IMR-90 (cell line): ENCODE measurements at regions not wholly inside any gene's neighbourhood (a gene's known extent, or its start where the extent isn't known, plus 50 kb on each side); places are given as distances from the start of the nearest gene placed in this dataset.

Experiments
- ATAC-seq: fragments of 200-7000 bp; cut with Tn5 transposase; 2 replicates; pipeline ENCODE4 v1.9.1; 2020; ENCODE audit warnings: low read depth, mild to moderate bottlenecking, moderate library complexity
- BruUV-seq: library from RNA; stranded (reverse); fragments of 400-500 nt; replicated peaks from 2 replicates; lab custom pipeline; 2021; lab: Mats Ljungman, UMichigan
- CTCF ChIA-PET: fragments of 300-600 bp; formaldehyde crosslinking; extraction: SDS; loops from one replicate; lab custom pipeline; 2021; ENCODE audit warnings: antibody characterized with exemption; lab: Yijun Ruan, JAX
- POLR2A ChIA-PET: fragments of 300-600 bp; sonication (Branson Sonifier 250); formaldehyde crosslinking; loops from one replicate; lab custom pipeline; 2022; ENCODE audit warnings: antibody characterized with exemption; ENCODE audit not compliant: unreplicated experiment; lab: Charles Lee
- DNase-seq: peaks from one replicate; pipeline ENCODE4 v3.0.0; 2013
- H2AFZ ChIP-seq: replicated peaks from 2 replicates; pipeline ENCODE3; 2013; ENCODE audit warnings: low read length, mild to moderate bottlenecking; ENCODE audit not compliant: poor library complexity
- H2AK5ac ChIP-seq: 2 replicates; pipeline ENCODE4 v1.6.1; 2013; ENCODE audit warnings: low read depth, low read length, inconsistent platforms
- H2AK9ac ChIP-seq: replicated peaks from 2 replicates; pipeline ENCODE3; 2013; ENCODE audit warnings: mild to moderate bottlenecking, low read depth, low read length, moderate library complexity; ENCODE audit not compliant: poor library complexity
- H2BK120ac ChIP-seq: 2 replicates; pipeline ENCODE4 v1.6.1; 2013; ENCODE audit warnings: low read depth, low read length, inconsistent platforms
- H2BK15ac ChIP-seq: 3 replicates; pipeline ENCODE4 v1.6.1; 2013; ENCODE audit warnings: low read depth, low read length, inconsistent platforms
- H2BK20ac ChIP-seq: 2 replicates; pipeline ENCODE4 v1.6.1; 2013; ENCODE audit warnings: low read depth, mild to moderate bottlenecking, inconsistent platforms, low read length, moderate library complexity
- H2BK5ac ChIP-seq: 2 replicates; pipeline ENCODE4 v1.6.1; 2013; ENCODE audit warnings: mild to moderate bottlenecking, low read depth, low read length, inconsistent platforms; ENCODE audit not compliant: poor library complexity, severe bottlenecking
- H3K14ac ChIP-seq: replicated peaks from 2 replicates; pipeline ENCODE4 v1.6.1; 2013; ENCODE audit warnings: low read depth, low read length, inconsistent platforms
- H3K18ac ChIP-seq: 2 replicates; pipeline ENCODE4 v1.6.1; 2013; ENCODE audit warnings: low read depth, low read length, control low read depth
- H3K23ac ChIP-seq: 2 replicates; pipeline ENCODE4 v1.6.1; 2013; ENCODE audit warnings: low read depth, low read length, inconsistent platforms
- H3K27ac ChIP-seq: 2 replicates; pipeline ENCODE4 v1.5.1; 2013; ENCODE audit warnings: mild to moderate bottlenecking, control low read depth, low read length; ENCODE audit not compliant: insufficient read depth
- H3K27me3 ChIP-seq: 2 replicates; pipeline ENCODE4 v1.6.1; 2013; ENCODE audit warnings: low read length; ENCODE audit not compliant: control insufficient read depth, insufficient read depth
- H3K36me3 ChIP-seq: 2 replicates; pipeline ENCODE4 v1.6.1; 2013; ENCODE audit warnings: low read length, mixed read lengths; ENCODE audit not compliant: control insufficient read depth, insufficient read depth
- H3K4ac ChIP-seq: 2 replicates; pipeline ENCODE4 v1.6.1; 2013; ENCODE audit warnings: low read depth, low read length, inconsistent platforms
- H3K4me1 ChIP-seq: 2 replicates; pipeline ENCODE4 v1.6.1; 2013; ENCODE audit warnings: low read length, mixed read lengths; ENCODE audit not compliant: control insufficient read depth, insufficient read depth
- H3K4me2 ChIP-seq: 2 replicates; pipeline ENCODE4 v1.6.1; 2013; ENCODE audit warnings: low read depth, mild to moderate bottlenecking, control low read depth, low read length, moderate library complexity
- H3K4me3 ChIP-seq: 2 replicates; pipeline ENCODE4 v1.5.1; 2013; ENCODE audit warnings: low read depth, mild to moderate bottlenecking, control low read depth, low read length, moderate library complexity; ENCODE audit not compliant: insufficient read depth
- H3K56ac ChIP-seq: 2 replicates; pipeline ENCODE4 v1.6.1; 2013; ENCODE audit warnings: low read length, inconsistent platforms; ENCODE audit not compliant: insufficient read depth; ENCODE audit errors: extremely low read depth
- H3K79me1 ChIP-seq, 2 experiments: 2 replicates each; pipeline ENCODE4 v1.6.1; 2013; ENCODE audit warnings: low read length in 2 of 2, inconsistent platforms in 1 of 2, low read depth in 1 of 2
- H3K9ac ChIP-seq: 2 replicates; pipeline ENCODE4 v1.6.1; 2013; ENCODE audit warnings: low read depth, low read length, control low read depth
- H3K9me1 ChIP-seq: 2 replicates; pipeline ENCODE4 v1.6.1; 2013; ENCODE audit warnings: low read length, inconsistent platforms; ENCODE audit not compliant: insufficient read depth
- H3K9me3 ChIP-seq: 2 replicates; pipeline ENCODE4 v1.6.1; 2013; ENCODE audit warnings: low read length; ENCODE audit not compliant: control insufficient read depth, insufficient read depth
- H4K20me1 ChIP-seq: 2 replicates; pipeline ENCODE4 v1.6.1; 2013; ENCODE audit warnings: low read length, inconsistent platforms; ENCODE audit not compliant: insufficient read depth
- H4K5ac ChIP-seq: 2 replicates; pipeline ENCODE4 v1.6.1; 2013; ENCODE audit warnings: mild to moderate bottlenecking, low read depth, low read length, control low read depth
- H4K8ac ChIP-seq, 2 experiments: 2 replicates each; pipeline ENCODE4 v1.6.1; 2013; ENCODE audit warnings: low read depth in 2 of 2, low read length in 2 of 2, control low read depth in 1 of 2, inconsistent platforms in 1 of 2
- H4K91ac ChIP-seq: 2 replicates; pipeline ENCODE4 v1.6.1; 2013; ENCODE audit warnings: low read depth, low read length, inconsistent platforms; ENCODE audit not compliant: insufficient read depth
- BHLHE40 ChIP-seq: fragments of 150-350 bp; IDR thresholded peaks from 2 replicates; pipeline ENCODE4 v1.6.1; 2016; ENCODE audit warnings: mild to moderate bottlenecking, low read depth, low read length
- CEBPB ChIP-seq: IDR thresholded peaks from 2 replicates; pipeline ENCODE4 v1.6.1; 2012; ENCODE audit warnings: low read depth, low read length, improper control_type of control experiment
- CHD1 ChIP-seq: IDR thresholded peaks from 2 replicates; pipeline ENCODE4 v1.6.1; 2012; ENCODE audit warnings: low read depth, low read length, improper control_type of control experiment
- FOS ChIP-seq: fragments of 150-350 bp; IDR thresholded peaks from 2 replicates; pipeline ENCODE4 v1.6.1; 2016; ENCODE audit warnings: low read depth, low read length
- MAFK ChIP-seq: IDR thresholded peaks from 2 replicates; pipeline ENCODE4 v1.6.1; 2012; ENCODE audit warnings: low read depth, low read length, improper control_type of control experiment
- MAZ ChIP-seq: IDR thresholded peaks from 2 replicates; pipeline ENCODE4 v1.6.1; 2012; ENCODE audit warnings: low read depth, mild to moderate bottlenecking, low read length, improper control_type of control experiment, moderate library complexity, borderline replicate concordance
- MXI1 ChIP-seq: IDR thresholded peaks from 2 replicates; pipeline ENCODE4 v1.6.1; 2012; ENCODE audit warnings: low read depth, mild to moderate bottlenecking, low read length, moderate library complexity, borderline replicate concordance
- NFE2L2 ChIP-seq: fragments of 150-350 bp; IDR thresholded peaks from 2 replicates; pipeline ENCODE4 v1.6.1; 2016; ENCODE audit warnings: low read depth, mild to moderate bottlenecking, low read length
- POLR2A ChIP-seq: IDR thresholded peaks from 2 replicates; pipeline ENCODE4 v1.6.1; 2012; ENCODE audit warnings: mild to moderate bottlenecking, low read depth, low read length
- RCOR1 ChIP-seq: IDR thresholded peaks from 2 replicates; pipeline ENCODE4 v1.6.1; 2012; ENCODE audit warnings: mild to moderate bottlenecking, low read length, improper control_type of control experiment; ENCODE audit not compliant: insufficient replicate concordance
- RFX5 ChIP-seq: IDR thresholded peaks from 2 replicates; pipeline ENCODE4 v1.8.0; 2012; ENCODE audit warnings: low read depth, mild to moderate bottlenecking, low read length, moderate library complexity
- SMC3 ChIP-seq: fragments of 150-350 bp; IDR thresholded peaks from 2 replicates; pipeline ENCODE4 v1.6.1; 2016; ENCODE audit warnings: low read depth, mild to moderate bottlenecking, antibody characterized with exemption, low read length, moderate library complexity
- WGBS, 2 experiments: methylation state at CpG; one replicate each; pipeline versions ENCODE4 v1.1.5 to v1.1.7; 2013; ENCODE audit warnings: missing lambda C conversion rate in 2 of 2; ENCODE audit not compliant: insufficient read length in 1 of 2; ENCODE audit errors: extremely low coverage in 2 of 2; 5-methylcytosine and 5-hydroxymethylcytosine counted together
- dilution Hi-C: fragments of 300-500 bp; cut with HindIII; formaldehyde crosslinking; loops from one replicate; pipeline ENCODE4 v1.14.3; 2018; ENCODE audit warnings: low sequenced_read_pairs; ENCODE audit not compliant: unreplicated experiment
- in situ Hi-C: fragments of 300-500 bp; cut with MboI; formaldehyde crosslinking; loops from 3 replicates; pipeline ENCODE4 v1.14.3; 2019; ENCODE audit warnings: low sequenced_read_pairs, inconsistent platforms, mixed read lengths
- intact Hi-C: fragments of 100-400 bp; cut with micrococcal nuclease; formaldehyde crosslinking; loops from 2 replicates; pipeline ENCODE4 v1.10.0; 2022
- TF ChIP-seq, protein P1 (sequence below): fragments of 150-350 bp; IDR thresholded peaks from 2 replicates; pipeline ENCODE4 v1.6.1; 2017; ENCODE audit warnings: mild to moderate bottlenecking, antibody characterized with exemption, low read length, low read depth
- TF ChIP-seq, protein P2 (sequence below): conservative IDR thresholded peaks from 2 replicates; pipeline ENCODE4 v1.5.1; 2012; ENCODE audit warnings: mild to moderate bottlenecking, low read depth, low read length, improper control_type of control experiment
- TF ChIP-seq, protein P3 (sequence below): fragments of 150-350 bp; IDR thresholded peaks from 2 replicates; pipeline ENCODE4 v1.6.1; 2016; ENCODE audit warnings: low read depth, mild to moderate bottlenecking, low read length, moderate library complexity, borderline replicate concordance

DNA sequence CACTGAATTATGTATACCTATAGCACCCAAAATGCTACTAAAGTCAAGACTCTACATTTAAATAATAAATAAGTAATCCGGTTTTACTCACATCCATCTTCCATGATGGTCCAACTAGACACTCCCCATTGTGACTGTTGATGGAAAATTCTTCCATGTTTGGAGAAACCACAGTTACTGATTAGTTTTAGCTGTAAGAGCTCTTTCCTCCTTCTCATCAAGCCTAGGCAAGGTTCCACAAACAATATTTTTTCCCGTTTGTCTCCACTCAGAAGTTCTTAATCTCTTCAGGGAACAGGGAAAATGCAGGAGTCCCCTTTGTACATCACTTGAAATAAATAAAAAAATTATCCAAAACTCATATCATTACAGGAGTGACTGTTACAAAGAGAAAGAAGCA, 70.7 kb upstream of the EDNRB start:
- no peaks in the 10 kb centered on the region for H4K20me1 ChIP-seq
- H3K36me3 ChIP-seq, result no peaks in the 10 kb centered on the region
- H2AK9ac ChIP-seq, result no peak overlapping the region
- no peak overlapping the region for H2BK20ac ChIP-seq
- dilution Hi-C loops, result no loop called here
- H4K5ac ChIP-seq, result no peak overlapping the region
- no peaks in the 10 kb centered on the region for H3K9me1 ChIP-seq
- H3K27ac ChIP-seq, result no peak overlapping the region
- no peaks in the 10 kb centered on the region for H3K4me1 ChIP-seq
- H2AK5ac ChIP-seq, result no peak overlapping the region
- no peak overlapping the region for H3K14ac ChIP-seq
- H2BK15ac ChIP-seq, result no peak overlapping the region
- H3K4ac ChIP-seq, result no peak overlapping the region
- TF ChIP-seq RCOR1 (no peak), POLR2A (no peak), CHD1 (no peak), MAFK (no peak), MAZ (no peak), CEBPB (no peak), MXI1 (no peak), SMC3 (no peak), NFE2L2 (no peak), BHLHE40 (no peak), RFX5 (no peak), FOS (no peak)
- TF ChIP-seq, protein P1, sequence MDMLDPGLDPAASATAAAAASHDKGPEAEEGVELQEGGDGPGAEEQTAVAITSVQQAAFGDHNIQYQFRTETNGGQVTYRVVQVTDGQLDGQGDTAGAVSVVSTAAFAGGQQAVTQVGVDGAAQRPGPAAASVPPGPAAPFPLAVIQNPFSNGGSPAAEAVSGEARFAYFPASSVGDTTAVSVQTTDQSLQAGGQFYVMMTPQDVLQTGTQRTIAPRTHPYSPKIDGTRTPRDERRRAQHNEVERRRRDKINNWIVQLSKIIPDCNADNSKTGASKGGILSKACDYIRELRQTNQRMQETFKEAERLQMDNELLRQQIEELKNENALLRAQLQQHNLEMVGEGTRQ, result no peak
- TF ChIP-seq, protein P2, sequence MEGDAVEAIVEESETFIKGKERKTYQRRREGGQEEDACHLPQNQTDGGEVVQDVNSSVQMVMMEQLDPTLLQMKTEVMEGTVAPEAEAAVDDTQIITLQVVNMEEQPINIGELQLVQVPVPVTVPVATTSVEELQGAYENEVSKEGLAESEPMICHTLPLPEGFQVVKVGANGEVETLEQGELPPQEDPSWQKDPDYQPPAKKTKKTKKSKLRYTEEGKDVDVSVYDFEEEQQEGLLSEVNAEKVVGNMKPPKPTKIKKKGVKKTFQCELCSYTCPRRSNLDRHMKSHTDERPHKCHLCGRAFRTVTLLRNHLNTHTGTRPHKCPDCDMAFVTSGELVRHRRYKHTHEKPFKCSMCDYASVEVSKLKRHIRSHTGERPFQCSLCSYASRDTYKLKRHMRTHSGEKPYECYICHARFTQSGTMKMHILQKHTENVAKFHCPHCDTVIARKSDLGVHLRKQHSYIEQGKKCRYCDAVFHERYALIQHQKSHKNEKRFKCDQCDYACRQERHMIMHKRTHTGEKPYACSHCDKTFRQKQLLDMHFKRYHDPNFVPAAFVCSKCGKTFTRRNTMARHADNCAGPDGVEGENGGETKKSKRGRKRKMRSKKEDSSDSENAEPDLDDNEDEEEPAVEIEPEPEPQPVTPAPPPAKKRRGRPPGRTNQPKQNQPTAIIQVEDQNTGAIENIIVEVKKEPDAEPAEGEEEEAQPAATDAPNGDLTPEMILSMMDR, result no peak
- TF ChIP-seq, protein P3, sequence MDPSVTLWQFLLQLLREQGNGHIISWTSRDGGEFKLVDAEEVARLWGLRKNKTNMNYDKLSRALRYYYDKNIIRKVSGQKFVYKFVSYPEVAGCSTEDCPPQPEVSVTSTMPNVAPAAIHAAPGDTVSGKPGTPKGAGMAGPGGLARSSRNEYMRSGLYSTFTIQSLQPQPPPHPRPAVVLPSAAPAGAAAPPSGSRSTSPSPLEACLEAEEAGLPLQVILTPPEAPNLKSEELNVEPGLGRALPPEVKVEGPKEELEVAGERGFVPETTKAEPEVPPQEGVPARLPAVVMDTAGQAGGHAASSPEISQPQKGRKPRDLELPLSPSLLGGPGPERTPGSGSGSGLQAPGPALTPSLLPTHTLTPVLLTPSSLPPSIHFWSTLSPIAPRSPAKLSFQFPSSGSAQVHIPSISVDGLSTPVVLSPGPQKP, result no peak
- no peak overlapping the region for H3K9ac ChIP-seq
- no TSS peak for BruUV-seq
- intact Hi-C loops, result no loop called here
- no peak overlapping the region for H2BK120ac ChIP-seq
- in situ Hi-C loops, result no loop called here
- no peak overlapping the region for H3K56ac ChIP-seq
- no peak overlapping the region for H3K4me3 ChIP-seq
- H3K9me3 ChIP-seq, result no peaks in the 10 kb centered on the region
- H4K91ac ChIP-seq, result no peak overlapping the region
- ChIA-PET CTCF (no interaction called here), POLR2A (no interaction called here)
- no peak overlapping the region for H3K18ac ChIP-seq
- H2AFZ ChIP-seq, result no peak overlapping the region
- H3K4me2 ChIP-seq, result no peak overlapping the region
- H3K23ac ChIP-seq, result no peak overlapping the region
- H3K27me3 ChIP-seq, result no peaks in the 10 kb centered on the region; the same call in 1 of the 2 replicates
- ATAC-seq (no peak), DNase-seq (no peak)
- no peak overlapping the region for H4K8ac ChIP-seq
- H3K79me1 ChIP-seq, result no peaks in the 10 kb centered on the region
- H2BK5ac ChIP-seq, result no peak overlapping the region
- WGBS, 2 experiments, result no CpG with 5 or more reads among the region's 2 CpGs
